Esophagus (tissue), 2 donors: ENCODE measurements at regions not wholly inside any gene's neighbourhood (a gene's known extent, or its start where the extent isn't known, plus 50 kb on each side); places are given as distances from the start of the nearest gene placed in this dataset.

Experiments
- H3K27ac ChIP-seq, 2 donors: one replicate each; pipeline ENCODE4 v1.5.1; 2013; ENCODE audit warnings: low read depth in 2 of 2, mild to moderate bottlenecking in 2 of 2, inconsistent platforms in 1 of 2, low read length in 1 of 2, moderate library complexity in 1 of 2
- H3K27me3 ChIP-seq, 2 donors: one replicate each; pipeline ENCODE4 v1.6.1; 2013; ENCODE audit warnings: low read length in 2 of 2, control low read depth in 1 of 2, mild to moderate bottlenecking in 1 of 2; ENCODE audit not compliant: insufficient read depth in 2 of 2, control insufficient read depth in 1 of 2
- H3K36me3 ChIP-seq, 2 donors: one replicate each; pipeline ENCODE4 v1.6.1; 2013; ENCODE audit warnings: low read length in 1 of 2; ENCODE audit not compliant: control insufficient read depth in 2 of 2, insufficient read depth in 2 of 2
- H3K4me1 ChIP-seq, 2 donors: one replicate each; pipeline ENCODE4 v1.6.1; 2013; ENCODE audit warnings: low read length in 1 of 2; ENCODE audit not compliant: control insufficient read depth in 2 of 2, insufficient read depth in 2 of 2
- H3K4me3 ChIP-seq, 2 donors: one replicate each; pipeline ENCODE4 v1.5.1; 2013; ENCODE audit warnings: low read length in 2 of 2, mild to moderate bottlenecking in 2 of 2, low read depth in 1 of 2, moderate library complexity in 1 of 2
- H3K9me3 ChIP-seq, 2 donors: one replicate each; pipeline ENCODE4 v1.6.1; 2013; ENCODE audit warnings: mild to moderate bottlenecking in 2 of 2, low read depth in 1 of 2, low read length in 1 of 2, moderate library complexity in 1 of 2; ENCODE audit not compliant: control insufficient read depth in 2 of 2, insufficient read depth in 1 of 2
- WGBS, 2 donors: extraction: QIAGEN DNeasy Blood & Tissue Kit; methylation state at CpG; one replicate each; pipeline ENCODE4 v1.1.7; 2013; 5-methylcytosine and 5-hydroxymethylcytosine counted together
- donor health status: healthy with polysubstance abuse.
- donor health status: Bipolar disorder and iron deficiency.

GRCh38 chr2:15794608-15795134, 145.7 kb upstream of the MYCN start:
- H3K27ac ChIP-seq: no peak overlapping the region
- no peaks in the 10 kb centered on the region for H3K4me1 ChIP-seq
- no peaks in the 10 kb centered on the region for H3K9me3 ChIP-seq
- H3K4me3 ChIP-seq: no peak overlapping the region
- no peaks in the 10 kb centered on the region for H3K36me3 ChIP-seq
- WGBS, 2 donors: 77 to 83% methylated on average over 5 of the region's 5 CpGs
- H3K27me3 ChIP-seq: no peaks in the 10 kb centered on the region

DNA sequence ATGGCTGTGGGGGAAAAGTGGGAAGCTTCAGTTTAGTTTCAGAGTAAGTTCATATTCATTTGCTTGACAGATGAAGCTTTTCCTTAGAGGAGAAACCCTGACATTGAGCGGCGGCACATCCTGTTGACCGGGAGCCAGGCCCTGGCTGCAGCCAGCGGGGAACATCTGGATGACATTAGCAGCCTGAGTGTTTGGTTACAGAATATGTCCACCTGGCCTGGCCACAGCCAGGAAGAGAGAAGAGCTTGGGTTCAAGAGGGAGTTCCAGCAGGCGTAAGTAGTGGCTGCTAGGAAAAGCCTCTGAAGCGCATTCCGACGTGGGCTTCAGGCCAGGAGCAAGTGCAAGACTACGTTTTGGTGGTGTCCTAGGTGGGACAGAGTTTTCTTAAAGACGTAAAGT, 144.9 kb upstream of the MYCN start:
- WGBS, 2 donors: 58 to 64% methylated on average over 10 of the region's 10 CpGs
- Histone ChIP-seq H3K36me3 (no peaks in the 10 kb centered on the region), H3K4me3 (no peak overlapping the region)

GRCh38 chr2:15796167-15796942, 144.0 kb upstream of the MYCN start:
- no peaks in the 10 kb centered on the region for H3K4me1 ChIP-seq
- no peaks in the 10 kb centered on the region for H3K9me3 ChIP-seq
- H3K27me3 ChIP-seq: no peaks in the 10 kb centered on the region
- no peaks in the 10 kb centered on the region for H3K36me3 ChIP-seq
- no peak overlapping the region for H3K4me3 ChIP-seq
- no peak overlapping the region for H3K27ac ChIP-seq
- WGBS, 2 donors: 84 to 87% methylated on average over 9 of the region's 9 CpGs

More for the DNA sequence above, 144.9 kb upstream of the MYCN start:
- no peaks in the 10 kb centered on the region for H3K9me3 ChIP-seq
- H3K27me3 ChIP-seq: no peaks in the 10 kb centered on the region
- H3K27ac ChIP-seq: no peak overlapping the region
- no peaks in the 10 kb centered on the region for H3K4me1 ChIP-seq

DNA sequence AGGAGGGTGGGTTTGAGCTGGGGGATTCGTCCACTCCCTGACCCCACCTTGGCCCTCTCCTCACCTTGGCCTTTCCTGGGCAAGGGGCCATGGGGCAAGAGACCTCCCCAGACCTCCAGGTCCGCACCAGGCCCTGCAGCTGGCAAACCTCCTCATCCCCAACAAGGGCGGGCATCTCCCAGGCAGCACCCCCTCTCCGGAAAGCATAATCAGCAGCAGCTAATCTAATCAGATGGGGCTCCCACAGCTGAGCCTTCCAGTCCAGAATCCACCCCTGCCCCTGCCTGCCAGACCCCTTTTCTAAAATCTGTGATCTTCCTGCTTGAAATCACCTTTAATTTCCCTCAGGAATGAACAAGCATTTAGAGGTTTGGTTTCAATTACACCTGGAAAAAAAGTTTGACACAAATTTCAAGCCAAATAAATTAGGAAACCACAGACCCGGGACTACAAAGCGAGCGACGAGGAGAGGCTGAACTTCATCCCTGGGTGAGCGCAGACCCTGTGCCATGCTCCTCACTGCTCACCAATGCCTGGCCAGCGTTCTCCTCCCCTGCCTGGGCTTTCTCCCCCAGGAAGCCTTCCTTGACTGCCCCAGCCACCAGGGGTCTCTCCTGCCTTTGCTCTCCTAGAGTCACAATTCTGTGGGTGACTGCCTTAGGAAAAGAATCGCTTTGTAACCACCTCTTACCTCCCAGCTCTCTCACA, 143.0 kb upstream of the MYCN start:
- H3K4me3 ChIP-seq: no peak overlapping the region
- no peaks in the 10 kb centered on the region for H3K9me3 ChIP-seq
- 79 to 80% methylated on average over 11 of the region's 11 CpGs for WGBS, 2 donors
- H3K27ac ChIP-seq: no peak overlapping the region
- H3K4me1 ChIP-seq: no peaks in the 10 kb centered on the region
- H3K27me3 ChIP-seq: no peaks in the 10 kb centered on the region
- H3K36me3 ChIP-seq: no peaks in the 10 kb centered on the region

DNA sequence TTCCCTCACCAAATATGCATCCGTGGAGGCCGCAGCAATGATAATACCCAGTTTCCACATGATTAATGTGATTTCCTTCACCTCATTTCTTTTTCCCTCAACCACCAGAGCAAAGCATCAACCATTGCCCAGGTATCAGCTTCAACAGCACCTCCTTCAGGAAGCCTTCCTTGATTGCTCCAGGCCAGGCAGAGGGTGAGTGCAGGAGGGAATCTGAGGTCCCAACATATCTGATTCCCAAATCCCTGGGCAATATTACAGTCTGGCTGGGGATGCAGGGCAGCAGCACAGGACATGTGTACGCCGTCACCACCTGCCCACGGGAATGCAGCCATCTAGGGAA, 142.4 kb upstream of the MYCN start:
- Histone ChIP-seq H3K27me3 (no peaks in the 10 kb centered on the region), H3K4me3 (no peak overlapping the region), H3K36me3 (no peaks in the 10 kb centered on the region), H3K9me3 (no peaks in the 10 kb centered on the region), H3K4me1 (no peaks in the 10 kb centered on the region), H3K27ac (no peak overlapping the region)
- WGBS, 2 donors: 78 to 83% methylated on average over 5 of the region's 5 CpGs

GRCh38 chr2:15798701-15799431, 141.5 kb upstream of the MYCN start:
- H3K27ac ChIP-seq: no peak overlapping the region
- H3K9me3 ChIP-seq: no peaks in the 10 kb centered on the region
- WGBS, 2 donors: 75 to 80% methylated on average over 5 of the region's 5 CpGs
- H3K4me3 ChIP-seq: no peak overlapping the region
- no peaks in the 10 kb centered on the region for H3K36me3 ChIP-seq
- no peaks in the 10 kb centered on the region for H3K4me1 ChIP-seq
- H3K27me3 ChIP-seq: no peaks in the 10 kb centered on the region

DNA sequence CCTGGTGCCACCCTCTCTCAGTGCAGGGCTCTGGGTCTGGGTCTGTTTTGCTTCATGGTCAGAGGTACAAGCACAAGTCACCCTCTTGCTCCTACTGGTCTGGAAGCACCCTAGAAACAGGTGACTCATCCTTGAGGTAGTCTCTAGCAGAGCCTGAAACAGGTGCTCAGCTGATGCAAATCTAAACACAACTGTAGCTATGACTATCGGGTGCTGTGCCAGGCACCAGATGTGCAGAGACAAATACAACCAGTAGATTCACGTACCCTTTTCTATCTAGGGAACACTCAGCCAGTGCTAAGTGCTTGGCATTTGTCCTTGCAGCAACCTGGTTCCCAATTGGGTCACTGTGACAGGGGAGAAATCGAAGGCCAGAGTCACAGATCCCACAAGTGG, 140.9 kb upstream of the MYCN start:
- Histone ChIP-seq H3K4me1 (no peaks in the 10 kb centered on the region), H3K9me3 (no peaks in the 10 kb centered on the region), H3K36me3 (no peaks in the 10 kb centered on the region), H3K4me3 (no peak overlapping the region), H3K27me3 (no peaks in the 10 kb centered on the region), H3K27ac (no peak overlapping the region)
- WGBS, 2 donors: 47 to 50% methylated on average over 3 of the region's 3 CpGs

- 87 to 93% methylated on average over 17 of the region's 17 CpGs for WGBS, 2 donors
- no peak overlapping the region for H3K4me3 ChIP-seq
- H3K9me3 ChIP-seq: no peaks in the 10 kb centered on the region
- H3K27me3 ChIP-seq: no peaks in the 10 kb centered on the region
- H3K27ac ChIP-seq: no peak overlapping the region
- H3K36me3 ChIP-seq: no peaks in the 10 kb centered on the region
- H3K4me1 ChIP-seq: no peaks in the 10 kb centered on the region
Measured at GRCh38 chr2:15800495-15801329, 139.6 kb upstream of the MYCN start.

GRCh38 chr2:15801439-15801838, 138.9 kb upstream of the MYCN start:
- 95% methylated on average over 14 of the region's 14 CpGs for WGBS, 2 donors
- Histone ChIP-seq H3K27me3 (no peaks in the 10 kb centered on the region), H3K9me3 (no peaks in the 10 kb centered on the region), H3K27ac (no peak overlapping the region), H3K4me3 (no peak overlapping the region), H3K4me1 (no peaks in the 10 kb centered on the region), H3K36me3 (no peaks in the 10 kb centered on the region)
